HG02973 (cell line): ENCODE measurements at regions not wholly inside any gene's neighbourhood (a gene's known extent, or its start where the extent isn't known, plus 50 kb on each side); places are given as distances from the start of the nearest gene placed in this dataset.
A peak's percentile ranks its signal among the peaks of the same experiment; 100 is the strongest.
"Not testable (repeated sequence)": the region's sequence is repeated elsewhere in the genome, so short reads cannot be mapped to it uniquely, and the experiment has no call there.

Experiments
- ATAC-seq: cut with Tn5 transposase; IDR thresholded peaks from one replicate; pipeline ENCODE4 v1.9.1; 2021; ENCODE audit warnings: moderate library complexity; ENCODE audit not compliant: unreplicated experiment

DNA sequence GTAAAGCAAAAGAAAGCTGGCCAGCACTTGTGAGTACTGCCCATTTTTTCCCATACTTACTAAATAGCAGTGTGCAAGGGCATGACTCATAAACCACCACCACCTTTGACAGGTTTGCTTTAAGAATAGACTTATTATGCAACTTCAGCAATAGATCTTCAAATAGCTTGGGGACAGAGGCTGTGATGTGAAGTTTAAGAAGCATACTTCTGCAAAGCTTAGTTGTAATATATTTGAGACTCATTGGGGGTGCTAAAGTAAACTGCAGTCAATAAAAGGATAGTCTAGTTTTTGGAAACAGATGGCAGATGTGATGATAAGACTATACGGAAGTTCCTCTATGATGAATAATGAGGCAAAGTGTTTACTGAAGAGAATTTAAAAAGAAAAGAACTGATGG is 210.0 kb downstream of the PLA2G4A start:
- no peak for ATAC-seq

DNA sequence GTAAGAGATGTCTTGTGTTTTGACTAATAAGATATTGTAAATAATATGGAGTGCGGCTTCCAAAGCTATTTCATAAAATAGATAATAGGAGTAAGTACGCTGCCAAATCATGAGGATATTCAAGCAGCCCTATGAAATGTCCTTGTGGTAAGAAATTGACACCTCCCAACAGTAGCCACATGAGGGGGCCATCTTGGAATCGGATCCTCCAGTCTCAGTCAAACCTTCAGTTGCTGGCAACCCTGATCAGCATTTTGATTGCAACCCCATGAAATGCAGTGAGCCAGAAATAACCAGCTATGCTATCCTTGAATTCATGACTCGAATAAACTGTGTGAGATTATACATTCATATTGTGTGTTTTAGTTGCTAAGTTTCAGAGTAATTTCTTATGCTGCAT is 212.4 kb downstream of the PLA2G4A start:
- no peak for ATAC-seq

DNA sequence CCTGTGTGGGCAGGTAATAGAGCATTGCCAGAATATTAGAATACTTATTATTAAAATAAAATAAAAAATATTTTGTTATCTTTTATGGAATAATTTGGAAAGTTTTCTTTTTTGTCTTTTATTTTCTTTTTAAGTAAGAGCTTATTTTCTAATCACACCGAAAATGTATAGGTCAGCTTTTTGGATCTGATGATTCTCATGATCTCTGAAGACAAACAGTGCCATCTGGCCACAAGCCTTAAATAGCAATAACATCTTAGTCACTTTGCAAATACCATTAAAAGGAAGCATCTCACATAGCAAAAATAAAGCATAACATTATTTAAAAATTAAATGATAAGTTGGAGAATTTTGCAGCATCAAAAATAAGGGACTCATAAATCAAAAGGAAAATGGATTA is 213.8 kb downstream of the PLA2G4A start:
- ATAC-seq, result no peak

DNA sequence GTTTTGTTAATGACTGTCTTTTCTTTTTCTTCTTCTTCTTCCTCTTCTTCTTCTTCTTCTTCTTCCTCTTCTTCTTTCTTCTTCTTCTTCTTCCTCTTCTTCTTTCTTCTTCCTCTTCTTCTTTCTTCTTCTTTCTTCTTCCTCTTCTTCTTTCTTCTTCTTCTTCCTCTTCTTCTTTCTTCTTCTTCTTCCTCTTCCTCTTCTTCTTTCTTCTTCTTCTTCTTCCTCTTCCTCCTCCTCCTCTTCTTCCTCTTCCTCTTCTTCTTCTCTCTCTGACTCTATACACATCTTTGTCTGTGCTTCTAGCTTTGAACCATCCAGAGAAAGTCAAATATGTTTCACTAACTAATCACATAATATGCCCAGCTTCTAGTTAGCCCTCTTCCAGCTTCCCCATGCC is 214.7 kb downstream of the PLA2G4A start:
- not testable (repeated sequence) for ATAC-seq

DNA sequence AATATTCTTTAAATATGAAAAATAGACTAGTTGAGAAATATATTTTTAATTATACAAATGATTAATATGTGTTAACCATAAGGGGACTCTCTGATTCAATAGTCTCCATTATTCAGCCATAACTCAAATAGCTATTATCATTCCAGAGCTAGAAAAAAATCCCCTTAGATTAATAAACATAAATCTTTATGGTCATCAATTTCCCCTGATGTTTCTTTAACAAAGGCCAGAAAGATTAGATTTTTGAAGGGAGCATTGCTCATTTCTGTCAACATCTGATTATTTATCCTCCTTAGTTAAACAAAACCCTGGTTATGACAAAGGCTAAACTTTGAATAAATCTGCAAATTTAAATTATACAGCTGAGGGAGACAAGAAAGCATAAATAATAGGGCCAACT is 215.7 kb downstream of the PLA2G4A start:
- no peak for ATAC-seq

DNA sequence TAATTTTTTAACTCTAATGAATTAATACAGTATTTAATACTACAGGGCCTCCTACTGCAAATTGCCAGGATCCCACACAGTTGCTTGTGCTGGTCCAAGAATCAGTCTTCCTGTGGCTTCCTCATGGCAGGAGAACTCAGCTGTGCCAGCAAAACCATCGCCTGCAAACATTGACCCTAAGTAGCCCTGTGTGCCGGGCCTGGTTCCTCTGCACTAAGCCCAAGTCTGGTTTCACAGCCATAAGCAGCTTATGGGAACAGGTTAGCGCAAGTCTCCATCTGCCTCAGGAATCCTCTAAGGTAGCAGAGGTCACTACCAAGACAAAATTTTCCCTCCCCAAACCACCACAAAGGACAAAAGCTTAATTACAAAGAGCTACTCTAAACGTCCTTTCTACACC is 216.6 kb downstream of the PLA2G4A start:
- ATAC-seq, result no peak

DNA sequence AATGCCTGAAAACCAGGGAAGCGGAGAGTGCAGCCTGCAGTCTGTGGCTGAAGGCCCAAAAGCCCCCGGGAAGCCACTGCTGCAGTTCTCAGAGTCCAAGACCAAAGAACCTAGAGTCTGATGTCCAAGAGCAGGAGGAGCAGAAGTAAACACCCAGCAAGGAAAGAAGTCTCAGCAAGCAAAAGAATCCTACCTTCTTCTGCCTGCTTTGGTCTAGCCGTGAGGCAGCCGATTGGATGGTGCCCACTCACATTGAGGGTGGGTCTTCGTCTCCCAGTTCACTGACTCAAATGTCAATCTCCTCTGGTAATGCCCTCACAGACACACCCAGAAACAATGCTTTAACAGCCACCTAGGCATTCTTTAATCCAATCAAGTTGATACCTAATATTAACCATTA is 217.5 kb downstream of the PLA2G4A start:
- ATAC-seq, result no peak

DNA sequence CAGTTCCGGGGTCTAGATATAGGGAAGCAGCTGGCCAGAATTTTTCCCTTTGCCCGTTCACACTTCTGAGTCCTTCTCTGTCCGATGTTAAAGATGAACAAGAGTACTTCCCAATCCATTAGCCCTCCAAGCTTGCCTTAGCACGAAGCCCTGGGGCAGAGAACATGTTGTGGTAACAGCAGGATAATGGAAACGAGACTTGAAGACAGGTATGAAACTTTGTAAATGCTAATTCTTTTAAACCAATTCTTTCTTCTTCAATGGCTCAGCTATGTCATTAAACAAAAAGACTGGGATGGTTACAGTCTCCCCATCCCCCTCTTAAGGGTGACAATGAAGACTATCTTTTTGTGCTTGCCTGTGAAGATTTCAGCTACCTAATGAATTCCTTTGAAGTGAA is 218.5 kb downstream of the PLA2G4A start:
- no peak for ATAC-seq

DNA sequence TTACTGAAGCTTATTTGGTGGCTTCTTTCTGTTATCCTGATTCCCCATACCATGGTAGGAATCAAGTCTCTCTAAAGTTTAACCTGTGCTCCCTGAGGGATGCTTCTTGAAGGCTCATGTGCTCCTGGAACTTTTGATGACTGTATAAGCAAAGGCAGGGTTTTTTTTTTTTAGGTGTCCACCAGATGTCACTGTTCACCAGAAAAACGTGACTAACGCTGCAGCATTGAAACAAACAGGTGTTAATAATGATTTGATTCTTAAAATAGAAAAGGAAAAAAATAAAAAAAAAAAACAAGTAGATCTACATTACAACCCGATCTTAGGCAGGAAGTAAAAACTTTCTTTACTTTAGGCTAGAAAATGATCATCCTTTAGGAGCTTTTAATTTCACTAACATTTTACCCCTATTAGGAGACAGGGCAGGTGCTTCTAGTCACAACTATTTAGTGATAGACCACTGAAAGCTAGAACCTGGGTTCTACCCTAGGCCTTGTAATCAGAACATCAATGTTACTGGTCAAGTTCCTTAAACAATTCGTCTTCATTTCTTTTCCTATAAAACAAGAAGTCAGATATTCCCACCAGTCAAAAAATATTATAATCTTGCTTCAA is 223.0 kb downstream of the PLA2G4A start:
- ATAC-seq, result peak; percentile 83

DNA sequence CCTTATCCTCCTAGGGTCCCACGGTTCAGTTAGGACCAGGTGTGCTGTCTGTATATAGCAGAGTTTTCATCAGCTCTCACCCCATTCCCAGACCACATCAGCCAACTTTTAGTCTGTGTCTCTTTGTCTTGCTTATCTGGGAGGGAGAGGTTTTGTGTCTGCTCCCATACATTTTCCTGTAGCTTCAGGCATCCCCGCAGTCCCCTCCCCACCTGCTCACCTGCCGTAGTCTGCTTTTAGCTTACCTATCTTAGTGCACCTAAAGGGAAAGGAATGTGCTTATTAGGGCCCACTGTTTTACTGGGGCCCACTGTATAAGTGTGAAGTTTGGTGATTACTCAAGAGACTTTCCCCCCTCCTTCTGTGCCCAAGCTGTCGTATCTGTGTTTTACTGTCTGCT is 225.1 kb downstream of the PLA2G4A start:
- ATAC-seq, result no peak

DNA sequence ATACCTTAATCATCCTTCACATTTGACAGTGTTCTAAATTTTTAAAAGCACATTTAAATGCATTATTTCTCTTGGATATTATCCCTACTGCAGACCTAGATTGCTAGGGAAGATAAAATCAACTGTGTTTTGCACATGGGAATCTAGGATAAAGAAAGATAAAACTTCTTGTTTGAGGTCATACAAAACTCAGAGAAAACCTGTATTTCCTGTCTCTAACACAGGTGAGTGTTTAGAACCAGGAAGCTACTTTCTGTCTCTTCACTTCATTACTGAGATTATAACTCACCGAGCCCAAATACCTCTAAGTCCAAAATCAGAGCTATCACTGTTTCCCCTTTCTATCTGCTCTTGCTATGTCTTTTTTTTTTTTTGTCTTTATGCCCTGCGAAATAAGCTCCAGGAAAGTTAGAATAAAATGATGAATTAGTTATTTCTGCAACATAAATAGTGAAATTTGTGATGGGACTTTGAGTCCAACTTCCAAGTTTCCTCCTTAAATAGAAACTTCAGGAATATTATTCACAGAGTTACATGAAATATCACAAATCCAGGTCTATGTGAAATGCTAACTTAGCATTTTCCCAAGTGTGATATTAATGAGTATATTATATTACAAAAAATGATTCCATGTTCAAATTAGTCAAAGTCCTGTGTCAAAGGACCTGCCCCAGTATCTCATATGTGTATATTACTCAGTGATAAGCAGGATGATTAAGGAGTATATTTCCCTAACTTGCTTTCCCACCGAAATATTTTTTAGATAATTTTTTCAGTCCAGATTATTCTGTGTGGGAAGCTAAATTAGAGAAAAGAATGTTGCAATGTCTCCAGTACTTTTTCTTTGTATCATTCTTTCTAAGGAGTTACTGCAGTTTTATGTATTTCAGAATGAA is 226.4 kb downstream of the PLA2G4A start:
- ATAC-seq, result no peak

DNA sequence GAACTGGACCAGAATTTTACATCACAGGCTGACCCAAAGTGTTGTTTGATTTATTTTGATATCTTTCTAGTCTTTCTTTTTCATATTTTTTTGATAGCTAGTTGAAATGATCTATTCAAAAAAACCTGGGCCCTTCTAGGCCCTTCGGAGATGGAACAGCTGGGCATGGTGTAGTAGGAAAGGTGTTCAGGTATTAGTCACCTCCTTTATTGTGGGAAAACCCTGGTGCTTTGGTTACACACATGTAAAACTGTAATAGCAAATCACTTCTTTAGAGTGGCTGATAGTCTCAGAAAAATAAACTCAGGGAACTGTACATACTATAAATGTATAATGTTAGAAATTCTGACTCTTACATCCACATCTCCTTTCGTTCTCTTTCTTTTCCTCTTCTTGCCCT is 234.5 kb downstream of the PLA2G4A start:
- no peak for ATAC-seq

DNA sequence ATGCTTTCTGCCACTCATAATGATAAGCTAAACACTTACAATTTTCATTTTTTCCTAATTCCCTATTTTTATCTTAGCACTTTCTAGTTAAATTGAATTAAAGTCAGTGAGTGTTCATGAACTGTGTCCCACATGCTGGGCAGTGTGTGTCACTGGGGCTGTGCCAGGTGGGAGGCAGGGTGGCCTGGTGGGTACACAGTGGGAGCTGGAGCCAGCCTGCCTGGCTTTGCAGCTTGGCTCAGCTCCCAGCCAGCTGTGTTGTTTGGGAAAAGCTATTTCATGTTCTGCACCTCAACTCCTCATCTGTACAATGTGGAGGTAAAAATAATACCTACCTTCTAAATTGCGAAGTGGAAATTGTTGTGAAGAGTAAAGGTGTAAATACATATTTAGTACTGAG is 238.4 kb downstream of the PLA2G4A start:
- ATAC-seq, result no peak

DNA sequence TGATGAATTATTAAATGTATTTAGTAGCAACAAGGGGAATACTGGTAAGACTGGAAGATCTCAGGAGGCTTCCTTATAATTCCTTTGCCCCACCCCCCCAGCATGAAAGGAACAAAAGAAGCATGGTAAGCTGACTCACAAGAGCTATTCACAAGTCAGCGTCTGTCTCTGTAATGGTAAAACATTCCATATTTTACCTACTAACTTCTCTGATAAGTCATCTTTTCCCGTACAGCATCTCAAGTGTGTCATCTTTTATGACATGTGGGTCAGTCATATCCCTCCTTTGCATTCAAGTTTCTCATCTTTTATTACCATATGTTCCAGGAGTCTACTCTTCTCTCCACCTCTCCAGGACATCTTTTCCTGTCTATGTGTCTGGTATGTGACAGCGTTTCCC is 241.3 kb downstream of the PLA2G4A start:
- no peak for ATAC-seq

DNA sequence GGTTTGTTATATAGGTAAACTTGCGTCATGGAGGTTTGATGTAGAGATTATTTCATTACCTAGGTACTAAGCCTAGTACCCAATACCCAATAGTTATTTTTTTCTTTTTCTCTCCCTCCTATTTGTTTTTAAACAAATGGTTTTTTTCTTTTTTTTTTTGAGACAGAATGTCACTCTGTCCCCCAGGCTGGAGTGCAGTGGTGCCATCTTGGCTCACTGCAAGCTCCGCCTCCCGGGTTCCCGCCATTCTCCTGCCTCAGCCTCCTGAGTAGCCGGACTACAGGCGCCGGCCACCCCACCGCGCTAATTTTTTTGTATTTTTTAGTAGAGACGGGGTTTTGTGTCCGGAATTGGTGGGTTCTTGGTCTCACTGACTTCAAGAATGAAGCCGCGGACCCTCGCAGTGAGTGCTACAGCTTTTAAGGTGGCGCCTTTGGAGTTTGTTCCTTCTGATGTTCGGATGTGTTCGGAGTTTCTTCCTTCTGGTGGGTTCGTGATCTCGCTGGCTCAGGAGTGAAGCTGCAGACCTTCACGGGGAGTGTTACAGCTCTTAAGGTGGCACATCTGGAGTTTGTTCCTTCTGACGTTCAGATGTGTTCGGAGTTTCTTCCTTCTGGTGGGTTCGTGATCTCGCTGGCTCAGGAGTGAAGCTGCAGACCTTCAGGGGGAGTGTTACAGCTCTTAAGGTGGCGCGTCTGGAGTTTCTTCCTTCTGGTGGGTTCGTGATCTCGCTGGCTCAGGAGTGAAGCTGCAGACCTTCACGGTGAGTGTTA is 243.7 kb downstream of the PLA2G4A start:
- peak; percentile 81 for ATAC-seq

DNA sequence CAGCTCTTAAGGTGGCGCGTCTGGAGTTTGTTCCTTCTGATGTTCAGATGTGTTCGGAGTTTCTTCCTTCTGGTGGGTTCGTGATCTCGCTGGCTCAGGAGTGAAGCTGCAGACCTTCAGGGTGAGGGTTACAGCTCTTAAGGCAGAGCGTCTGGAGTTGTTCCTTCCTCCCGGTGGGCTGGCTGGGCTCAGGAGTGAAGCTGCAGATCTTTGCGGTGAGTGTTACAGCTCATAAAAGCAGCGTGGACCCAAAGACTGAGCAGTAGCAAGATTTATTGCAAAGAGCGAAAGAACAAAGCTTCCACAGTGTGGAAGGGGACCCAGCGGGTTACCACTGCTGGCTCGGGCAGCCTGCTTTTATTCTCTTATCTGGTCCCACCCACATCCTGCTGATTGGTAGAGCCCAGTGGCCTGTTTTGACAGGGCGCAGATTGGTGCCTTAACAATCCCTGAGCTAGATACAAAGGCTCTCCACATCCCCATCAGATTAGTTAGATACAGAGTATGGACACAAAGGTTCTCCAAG is 244.3 kb downstream of the PLA2G4A start:
- peak; percentile 43 for ATAC-seq

DNA sequence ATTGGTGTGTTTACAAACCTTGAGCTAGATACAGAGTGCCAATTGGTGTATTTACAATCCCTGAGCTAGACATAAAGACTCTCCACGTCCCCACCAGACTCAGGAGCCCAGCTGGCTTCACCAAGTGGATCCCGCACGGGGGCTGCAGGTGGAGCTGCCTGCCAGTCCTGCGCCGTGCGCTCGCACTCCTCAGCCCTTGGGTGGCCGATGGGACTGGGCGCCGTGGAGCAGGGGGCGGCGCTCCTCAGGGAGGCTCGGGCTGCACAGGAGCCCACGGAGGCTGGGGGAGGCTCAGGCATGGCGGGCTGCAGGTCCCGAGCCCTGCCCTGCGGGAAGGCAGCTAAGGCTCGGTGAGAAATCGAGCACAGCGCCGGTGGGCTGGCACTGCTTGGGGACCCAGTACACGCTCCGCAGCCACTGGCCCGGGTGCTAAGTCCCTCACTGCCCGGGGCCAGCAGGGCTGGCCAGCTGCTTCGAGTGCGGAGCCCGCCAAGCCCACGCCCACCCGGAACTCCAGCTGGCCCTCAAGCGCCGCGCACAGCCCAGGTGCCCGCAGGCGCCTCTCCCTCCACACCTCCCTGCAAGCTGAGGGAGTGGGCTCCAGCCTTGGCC is 245.0 kb downstream of the PLA2G4A start:
- ATAC-seq, result not testable (repeated sequence)

DNA sequence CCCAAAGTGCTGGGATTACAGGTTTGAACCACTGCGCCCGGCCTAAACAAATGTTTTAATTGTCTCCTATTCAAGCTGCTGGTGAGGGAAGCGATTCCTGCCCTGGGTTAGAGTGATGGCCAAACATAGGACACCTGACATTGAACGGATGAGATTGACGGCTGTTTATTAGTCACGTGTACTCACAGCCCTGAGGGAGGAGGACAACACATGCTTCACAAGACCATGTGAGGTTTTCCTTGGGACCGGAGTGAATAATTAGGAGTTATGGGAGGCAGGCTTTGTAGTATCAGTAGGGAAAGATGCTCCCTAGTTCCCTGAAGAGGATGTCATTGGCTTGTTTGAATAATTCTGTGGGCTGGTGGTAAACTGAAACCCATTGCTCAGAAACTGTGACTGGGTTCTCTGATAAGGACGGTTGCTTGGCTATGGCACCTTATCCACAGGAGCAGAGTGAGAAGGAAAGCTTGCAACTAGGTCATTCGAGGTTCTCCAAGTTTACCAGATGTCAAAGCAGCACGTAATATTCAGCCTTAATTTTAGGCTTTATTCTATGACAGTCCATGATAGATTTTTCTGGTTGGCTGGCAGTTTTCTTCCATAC is 245.8 kb downstream of the PLA2G4A start:
- ATAC-seq, result no peak

DNA sequence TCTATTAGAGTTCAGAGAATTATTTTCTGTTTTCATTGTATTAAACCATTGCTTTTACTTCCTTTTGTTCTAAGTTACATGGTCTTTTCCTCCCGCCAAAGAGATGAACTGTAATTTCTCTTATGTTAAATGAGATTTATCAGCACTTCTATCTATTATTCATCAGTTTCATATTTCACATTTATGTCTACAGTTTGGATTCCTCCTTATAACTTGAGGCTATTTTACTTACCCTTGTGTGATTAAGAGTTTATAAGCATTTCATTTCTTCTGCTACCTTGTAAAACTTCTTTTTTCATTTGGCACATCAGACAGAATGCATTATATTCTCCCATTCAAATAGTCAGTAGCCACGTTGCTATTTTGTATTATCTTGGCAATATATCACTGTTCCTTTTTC is 248.2 kb downstream of the PLA2G4A start:
- no peak for ATAC-seq

DNA sequence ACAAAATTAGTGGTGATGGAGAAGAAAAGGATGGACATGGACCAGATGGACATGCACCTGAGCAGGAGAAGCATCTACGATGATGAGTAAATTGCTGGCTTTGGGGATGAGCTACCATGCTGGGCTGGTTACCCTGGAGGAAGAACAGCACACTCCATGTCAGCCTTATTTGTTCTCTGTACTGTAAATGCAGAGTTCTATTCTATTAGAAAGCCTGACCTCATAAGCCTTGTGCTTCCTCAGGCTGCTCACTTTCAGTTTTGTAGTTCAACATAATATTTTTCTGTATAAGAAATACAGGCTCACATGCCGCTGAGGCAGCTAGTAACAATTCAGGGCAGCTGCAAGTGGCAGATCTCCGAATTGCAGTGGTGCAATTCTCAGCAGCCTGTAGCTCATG is 249.6 kb downstream of the PLA2G4A start:
- ATAC-seq, result no peak

DNA sequence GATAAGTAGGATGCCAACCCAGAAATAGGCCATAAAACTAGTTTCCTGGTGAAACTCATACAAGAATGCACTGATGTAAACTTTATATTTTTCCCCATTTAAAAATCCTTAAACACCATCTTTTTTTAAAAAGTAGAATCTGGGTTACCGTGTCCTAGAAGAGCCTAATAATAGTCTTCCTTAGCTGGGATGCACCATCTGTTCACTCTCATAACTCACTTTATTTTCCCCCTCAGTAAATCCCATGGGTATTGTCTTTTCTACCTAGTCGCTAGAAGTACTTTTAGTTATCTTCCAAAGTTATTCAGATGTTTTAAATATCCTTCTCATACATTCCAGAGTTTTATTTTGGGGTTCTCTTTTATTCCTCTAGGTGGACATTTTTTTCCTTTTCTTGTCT is 250.2 kb downstream of the PLA2G4A start:
- ATAC-seq, result no peak
